ENCODE measurements at regions not wholly inside any gene's neighbourhood (a gene's known extent, or its start where the extent isn't known, plus 50 kb on each side); places are given as distances from the start of the nearest gene placed in this dataset.

DNA sequence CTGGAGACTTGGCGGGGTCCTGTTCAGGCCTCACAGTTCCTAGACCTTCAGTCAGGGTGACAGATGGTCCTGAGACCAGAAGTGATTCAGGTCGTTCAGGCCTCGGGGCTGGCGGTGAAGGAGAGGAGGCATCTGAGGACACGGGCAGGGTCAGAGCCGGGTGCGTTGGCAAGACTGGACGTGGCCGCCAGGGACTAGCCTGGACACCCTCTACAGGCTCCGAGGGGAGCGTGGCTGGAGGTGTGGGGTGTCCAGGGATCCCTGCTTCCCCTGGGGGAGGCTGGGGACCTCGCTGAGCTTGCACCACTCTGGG lies 64.0 kb upstream of the TARDBP start:
- FAIRE-seq: no peak
- H3K79me2 ChIP-seq (ENCODE audit: control insufficient read depth, insufficient read depth, low read length): no peaks in the 10 kb centered on the region
- POLR2A ChIA-PET: no interaction called here
- no peaks in the 10 kb centered on the region for H3K36me3 ChIP-seq (ENCODE audit: control insufficient read depth in 2 of 2, insufficient read depth in 2 of 2, low read length in 1 of 2)
- H3K9me3 ChIP-seq (replicated peaks; ENCODE audit: control insufficient read depth, insufficient read depth, low read length): no peaks in the 10 kb centered on the region; the same call in 1 of the 3 replicates
- no peak for ATAC-seq
- H4K20me1 ChIP-seq (ENCODE audit: control insufficient read depth, insufficient read depth): no peaks in the 10 kb centered on the region
- no peak overlapping the region for H2AFZ ChIP-seq (ENCODE audit: control insufficient read depth, low read depth, low read length)
- no peaks in the 10 kb centered on the region for H3K4me1 ChIP-seq (ENCODE audit: control insufficient read depth, insufficient read depth, low read length)
- H3K27ac ChIP-seq (ENCODE audit: control insufficient read depth, insufficient read depth): no peak overlapping the region
- in situ Hi-C loops (cut with MboI): no loop called here
- no peak for TF ChIP-seq TCF7 (IDR thresholded peaks at IDR 0.05; ENCODE audit: borderline replicate concordance)
- TF ChIP-seq CBX5 (IDR thresholded peaks at IDR 0.05; ENCODE audit: low read depth): no peak
- TF ChIP-seq LARP7 (IDR thresholded peaks at IDR 0.05): no peak
- TF ChIP-seq ETV6 (conservative IDR thresholded peaks at IDR 0.05 in 1 of 2, IDR thresholded peaks at IDR 0.05 in 1 of 2; ENCODE audit: borderline replicate concordance in 1 of 2, low read depth in 1 of 2): no peak
- TF ChIP-seq, protein P1, sequence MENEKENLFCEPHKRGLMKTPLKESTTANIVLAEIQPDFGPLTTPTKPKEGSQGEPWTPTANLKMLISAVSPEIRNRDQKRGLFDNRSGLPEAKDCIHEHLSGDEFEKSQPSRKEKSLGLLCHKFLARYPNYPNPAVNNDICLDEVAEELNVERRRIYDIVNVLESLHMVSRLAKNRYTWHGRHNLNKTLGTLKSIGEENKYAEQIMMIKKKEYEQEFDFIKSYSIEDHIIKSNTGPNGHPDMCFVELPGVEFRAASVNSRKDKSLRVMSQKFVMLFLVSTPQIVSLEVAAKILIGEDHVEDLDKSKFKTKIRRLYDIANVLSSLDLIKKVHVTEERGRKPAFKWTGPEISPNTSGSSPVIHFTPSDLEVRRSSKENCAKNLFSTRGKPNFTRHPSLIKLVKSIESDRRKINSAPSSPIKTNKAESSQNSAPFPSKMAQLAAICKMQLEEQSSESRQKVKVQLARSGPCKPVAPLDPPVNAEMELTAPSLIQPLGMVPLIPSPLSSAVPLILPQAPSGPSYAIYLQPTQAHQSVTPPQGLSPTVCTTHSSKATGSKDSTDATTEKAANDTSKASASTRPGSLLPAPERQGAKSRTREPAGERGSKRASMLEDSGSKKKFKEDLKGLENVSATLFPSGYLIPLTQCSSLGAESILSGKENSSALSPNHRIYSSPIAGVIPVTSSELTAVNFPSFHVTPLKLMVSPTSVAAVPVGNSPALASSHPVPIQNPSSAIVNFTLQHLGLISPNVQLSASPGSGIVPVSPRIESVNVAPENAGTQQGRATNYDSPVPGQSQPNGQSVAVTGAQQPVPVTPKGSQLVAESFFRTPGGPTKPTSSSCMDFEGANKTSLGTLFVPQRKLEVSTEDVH (IDR thresholded peaks at IDR 0.05; ENCODE audit: low read depth, partially characterized antibody): no peak
- no peak for TF ChIP-seq NR2C1 (IDR thresholded peaks at IDR 0.05)
- no peak for TF ChIP-seq CBFB (IDR thresholded peaks at IDR 0.05; ENCODE audit: low read depth)
- H3K27me3 ChIP-seq (replicated peaks in 1 of 2; ENCODE audit: control insufficient read depth in 2 of 2, insufficient read depth in 2 of 2, low read length in 1 of 2): peaks cover 0 to 3% of the 10 kb centered on the region in 2 experiments; a peak in 2 of 4 replicates
- no peak overlapping the region for H3K4me2 ChIP-seq (ENCODE audit: control insufficient read depth, insufficient read depth)
- CTCF ChIA-PET: interaction anchor here (0.9 kb wide), 1 partner anchor 15 kb away, joined by 3 read pairs; no protein-coding TSS in a partner anchor
- BruUV-seq (replicated peaks): no TSS peak
- RAD21 ChIA-PET (ENCODE audit: unreplicated experiment): no interaction called here
- no peak for DNase-seq (ENCODE audit: low read depth, low spot score)
- 37% methylated on average over 12 of the region's 12 CpGs for WGBS (ENCODE audit: insufficient coverage, insufficient replicate concordance, low lambda C conversion rate, missing lambda C conversion rate)
- no peak overlapping the region for H3K9ac ChIP-seq (ENCODE audit: control insufficient read depth, insufficient read depth, low read length)
- SMC1A ChIA-PET (ENCODE audit: uncharacterized antibody, unreplicated experiment): no interaction called here
- H3K4me3 ChIP-seq: no peak overlapping the region
- intact Hi-C loops (cut with micrococcal nuclease; ENCODE audit: unreplicated experiment): no loop called here

All from GM12878 (cell line).